ENCODE measurements at regions not wholly inside any gene's neighbourhood (a gene's known extent, or its start where the extent isn't known, plus 50 kb on each side); places are given as distances from the start of the nearest gene placed in this dataset.

DNA sequence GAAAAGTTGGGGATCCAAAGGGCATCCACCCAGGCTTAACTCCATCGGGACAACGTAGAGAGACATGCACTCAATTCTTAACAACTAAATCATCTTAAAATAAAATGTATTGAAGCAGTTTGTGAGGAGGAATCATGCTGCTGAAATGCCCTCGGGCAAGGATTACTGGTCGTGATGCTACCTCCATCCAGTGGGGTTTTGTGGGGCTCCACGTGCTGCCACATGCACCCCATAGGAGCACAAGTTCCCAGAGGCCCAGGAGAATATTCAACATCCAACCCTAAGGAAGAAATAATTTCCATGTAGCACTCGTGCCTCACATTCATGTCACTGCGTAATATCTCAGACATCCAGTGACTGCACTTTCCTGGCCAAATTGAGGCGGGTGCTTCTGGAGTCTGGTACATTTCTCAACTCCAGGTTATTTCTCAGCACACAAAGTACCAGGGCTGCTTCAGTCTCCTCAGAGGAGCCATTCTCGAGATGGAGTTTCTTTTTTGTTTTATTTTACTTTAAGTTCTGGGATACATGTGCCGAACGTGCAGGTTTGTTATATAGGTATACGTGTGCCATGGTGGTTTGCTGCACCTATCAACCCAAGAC lies 429.8 kb downstream of the FOXO1 start:
- POLR2A ChIA-PET, result no interaction called here
- TF ChIP-seq, protein P1, sequence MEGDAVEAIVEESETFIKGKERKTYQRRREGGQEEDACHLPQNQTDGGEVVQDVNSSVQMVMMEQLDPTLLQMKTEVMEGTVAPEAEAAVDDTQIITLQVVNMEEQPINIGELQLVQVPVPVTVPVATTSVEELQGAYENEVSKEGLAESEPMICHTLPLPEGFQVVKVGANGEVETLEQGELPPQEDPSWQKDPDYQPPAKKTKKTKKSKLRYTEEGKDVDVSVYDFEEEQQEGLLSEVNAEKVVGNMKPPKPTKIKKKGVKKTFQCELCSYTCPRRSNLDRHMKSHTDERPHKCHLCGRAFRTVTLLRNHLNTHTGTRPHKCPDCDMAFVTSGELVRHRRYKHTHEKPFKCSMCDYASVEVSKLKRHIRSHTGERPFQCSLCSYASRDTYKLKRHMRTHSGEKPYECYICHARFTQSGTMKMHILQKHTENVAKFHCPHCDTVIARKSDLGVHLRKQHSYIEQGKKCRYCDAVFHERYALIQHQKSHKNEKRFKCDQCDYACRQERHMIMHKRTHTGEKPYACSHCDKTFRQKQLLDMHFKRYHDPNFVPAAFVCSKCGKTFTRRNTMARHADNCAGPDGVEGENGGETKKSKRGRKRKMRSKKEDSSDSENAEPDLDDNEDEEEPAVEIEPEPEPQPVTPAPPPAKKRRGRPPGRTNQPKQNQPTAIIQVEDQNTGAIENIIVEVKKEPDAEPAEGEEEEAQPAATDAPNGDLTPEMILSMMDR (IDR thresholded peaks at IDR 0.05), result no peak
- no peaks in the 10 kb centered on the region for H3K36me3 Mint-ChIP-seq (ENCODE audit: low read depth)
- no peaks in the 10 kb centered on the region for H3K9me3 Mint-ChIP-seq
- no peaks in the 10 kb centered on the region for H3K27me3 Mint-ChIP-seq
- DNase-seq, result no peak
- no peak overlapping the region for H3K27ac Mint-ChIP-seq
- H3K4me1 Mint-ChIP-seq, result no peaks in the 10 kb centered on the region
- CTCF ChIA-PET, result no interaction called here
- no peak overlapping the region for H3K4me3 Mint-ChIP-seq
- ATAC-seq (ENCODE audit: low read depth), result no peak
- intact Hi-C loops (cut with micrococcal nuclease), result no loop called here

DNA sequence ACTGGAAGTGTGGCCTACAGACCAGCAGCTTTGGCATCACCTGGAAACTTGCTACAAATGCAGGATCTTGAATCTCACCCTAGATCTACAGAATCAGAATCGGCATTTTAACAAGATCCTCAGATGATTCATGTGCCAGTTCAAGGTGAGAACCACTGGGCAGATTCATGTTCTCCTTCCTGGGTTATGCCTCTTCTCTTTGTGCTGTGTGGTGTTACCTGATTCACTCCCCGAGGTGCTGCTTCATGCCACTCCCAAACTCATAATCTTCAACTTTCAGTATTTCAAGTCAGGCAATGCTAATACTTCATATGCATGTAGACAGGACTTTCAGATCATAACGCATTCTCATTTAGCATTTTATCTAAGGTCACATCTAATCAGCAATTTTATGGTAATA lies 427.7 kb downstream of the FOXO1 start:
- POLR2A ChIA-PET, result no interaction called here
- TF ChIP-seq, protein P1 (IDR thresholded peaks at IDR 0.05), result no peak
- no peaks in the 10 kb centered on the region for H3K9me3 Mint-ChIP-seq
- H3K27me3 Mint-ChIP-seq, result no peaks in the 10 kb centered on the region
- H3K4me3 Mint-ChIP-seq, result no peak overlapping the region
- H3K36me3 Mint-ChIP-seq (ENCODE audit: low read depth), result no peaks in the 10 kb centered on the region
- DNase-seq (no peak), ATAC-seq (ENCODE audit: low read depth) (no peak)
- intact Hi-C loops (cut with micrococcal nuclease), result no loop called here
- CTCF ChIA-PET, result no interaction called here
- H3K27ac Mint-ChIP-seq, result no peak overlapping the region
- no peaks in the 10 kb centered on the region for H3K4me1 Mint-ChIP-seq

DNA sequence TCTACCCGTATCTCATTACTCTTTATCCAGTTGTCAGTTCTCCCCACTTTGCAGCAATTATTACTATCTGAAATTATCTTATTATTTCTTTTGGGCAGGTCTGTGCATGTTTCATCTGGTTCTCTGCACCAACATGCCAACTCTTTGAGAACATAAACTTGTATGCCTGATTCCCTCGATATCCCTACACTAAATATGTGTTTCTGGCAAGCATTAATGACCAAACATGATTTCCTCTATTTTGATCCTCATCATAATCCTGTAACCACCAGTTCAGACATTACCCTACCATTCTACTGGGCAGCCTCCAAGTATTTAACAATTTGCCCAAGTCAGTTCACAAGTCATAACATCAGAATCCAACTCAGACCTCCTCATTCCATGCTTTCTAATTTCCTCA lies 426.1 kb downstream of the FOXO1 start:
- CTCF ChIA-PET, result no interaction called here
- no peak for ATAC-seq (ENCODE audit: low read depth)

DNA sequence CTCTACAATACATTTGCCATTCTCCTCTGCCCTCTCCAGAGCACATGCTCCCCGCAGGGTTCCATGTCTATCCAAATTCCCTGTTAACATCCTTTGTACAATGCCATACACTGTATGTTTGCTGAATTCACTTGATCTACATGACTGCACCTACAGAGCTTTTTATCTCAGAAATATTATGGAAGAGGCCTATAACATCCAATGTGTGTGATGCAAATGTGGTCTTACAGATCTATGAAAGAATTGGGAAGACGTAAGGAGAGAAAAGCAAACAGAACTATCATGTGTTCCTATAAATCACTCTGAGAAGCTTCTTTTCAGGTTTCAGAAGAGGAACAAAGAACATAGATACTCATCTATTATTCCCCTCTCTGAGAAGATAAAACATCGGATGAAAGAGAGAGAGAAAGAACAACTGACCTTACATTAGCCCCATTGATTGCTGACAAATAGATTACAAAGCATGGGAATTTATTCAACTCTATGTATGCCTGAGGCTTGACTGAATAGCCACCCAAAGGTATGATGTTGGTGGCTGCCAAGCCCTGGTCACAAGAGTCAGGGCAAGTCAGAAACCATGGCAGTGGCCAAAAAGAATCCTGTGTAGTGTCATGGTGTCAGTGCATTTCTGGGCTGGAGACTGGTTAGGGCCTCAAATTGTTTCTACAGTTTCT lies 425.2 kb downstream of the FOXO1 start:
- Mint-ChIP-seq H3K27me3 (no peaks in the 10 kb centered on the region), H3K4me1 (no peaks in the 10 kb centered on the region), H3K4me3 (no peak overlapping the region), H3K36me3 (ENCODE audit: low read depth) (no peaks in the 10 kb centered on the region), H3K9me3 (no peaks in the 10 kb centered on the region), H3K27ac (no peak overlapping the region)
- TF ChIP-seq, protein P1 (IDR thresholded peaks at IDR 0.05), result no peak
- CTCF ChIA-PET, result no interaction called here
- POLR2A ChIA-PET, result no interaction called here
- intact Hi-C loops (cut with micrococcal nuclease), result no loop called here
- ATAC-seq (ENCODE audit: low read depth) (no peak), DNase-seq (no peak)

More for the DNA sequence above, 426.1 kb downstream of the FOXO1 start:
- Mint-ChIP-seq H3K4me3 (no peak overlapping the region), H3K36me3 (ENCODE audit: low read depth) (no peaks in the 10 kb centered on the region), H3K4me1 (no peaks in the 10 kb centered on the region), H3K27me3 (no peaks in the 10 kb centered on the region), H3K9me3 (no peaks in the 10 kb centered on the region), H3K27ac (no peak overlapping the region)
- POLR2A ChIA-PET, result no interaction called here
- no peak for DNase-seq
- intact Hi-C loops (cut with micrococcal nuclease), result no loop called here
- TF ChIP-seq, protein P1 (IDR thresholded peaks at IDR 0.05), result no peak

DNA sequence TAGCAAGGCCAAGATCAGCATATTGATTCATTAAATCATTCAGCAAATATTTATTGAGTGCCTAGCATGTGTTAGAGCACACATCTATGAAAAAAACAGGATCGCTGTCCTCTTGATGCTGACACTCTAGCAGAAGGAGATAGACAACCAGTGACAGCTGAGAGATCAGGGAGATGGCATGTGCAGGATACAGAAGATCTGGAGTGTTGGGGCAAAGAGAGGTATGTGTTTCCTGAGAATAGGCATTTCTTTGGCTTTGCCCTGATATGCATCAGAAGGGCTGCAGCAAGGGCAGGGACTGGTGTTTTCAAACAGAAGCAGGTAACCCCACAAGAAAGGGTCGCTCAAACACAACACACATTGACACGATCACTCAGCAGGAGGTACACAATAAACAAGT lies 423.4 kb downstream of the FOXO1 start:
- CTCF ChIA-PET, result no interaction called here

More for the DNA sequence above, 423.4 kb downstream of the FOXO1 start:
- TF ChIP-seq, protein P1 (IDR thresholded peaks at IDR 0.05), result no peak
- DNase-seq (no peak), ATAC-seq (ENCODE audit: low read depth) (no peak)
- Mint-ChIP-seq H3K27me3 (no peaks in the 10 kb centered on the region), H3K36me3 (ENCODE audit: low read depth) (no peaks in the 10 kb centered on the region), H3K4me3 (no peak overlapping the region), H3K9me3 (no peaks in the 10 kb centered on the region), H3K4me1 (no peaks in the 10 kb centered on the region), H3K27ac (no peak overlapping the region)
- intact Hi-C loops (cut with micrococcal nuclease), result no loop called here
- POLR2A ChIA-PET, result no interaction called here
